Adrenal gland (tissue), 9 donors: ENCODE measurements at regions not wholly inside any gene's neighbourhood (a gene's known extent, or its start where the extent isn't known, plus 50 kb on each side); places are given as distances from the start of the nearest gene placed in this dataset.

ENCODE experiments used
- DNase-seq, 7 donors: peaks; one replicate each; pipeline ENCODE4 v3.0.0-alpha.2; 2019 to 2020
- H3K27ac ChIP-seq, 5 donors: fragments of 200-600 bp; sonication (generic) in 4 of 5; 1 replicate in 3 of 5; 2 replicates in 2 of 5; pipeline versions ENCODE4 v1.5.1 to v1.8.0; 2016 to 2020; ENCODE audit warnings: mild to moderate bottlenecking in 1 of 5
- H3K27me3 ChIP-seq: fragments of 200-600 bp; 2 replicates; pipeline ENCODE4 v1.8.0; 2021
- H3K36me3 ChIP-seq, 2 donors: fragments of 200-600 bp; replicated peaks in 1 of 2; 1 replicate in 1 of 2; 2 replicates in 1 of 2; pipeline versions ENCODE4 v1.5.1 to v1.8.0; 2018 to 2022
- H3K4me1 ChIP-seq, 2 donors: fragments of 200-600 bp; replicated peaks in 1 of 2; 1 replicate in 1 of 2; 2 replicates in 1 of 2; pipeline versions ENCODE4 v1.5.1 to v1.8.0; 2018 to 2021
- H3K4me3 ChIP-seq, 4 donors: fragments of 200-600 bp; sonication (generic) in 3 of 4; one replicate each; pipeline ENCODE4 v1.5.1; 2016 to 2018
- H3K9me3 ChIP-seq, 3 donors: fragments of 200-600 bp; sonication (generic) in 1 of 3; replicated peaks in 1 of 3; 1 replicate in 2 of 3; 2 replicates in 1 of 3; pipeline versions ENCODE4 v1.5.1 to v1.8.0; 2016 to 2021
- CTCF ChIP-seq, 6 experiments: fragments of 450-650 bp in 4 of 6; fragments of 200-600 bp in 2 of 6; sonication (generic) in 1 of 6; IDR thresholded peaks; 1 replicate in 5 of 6; 2 replicates in 1 of 6; pipeline versions ENCODE4 v1.5.1 to v1.8.0; 2016 to 2021; ENCODE audit warnings: antibody characterized with exemption in 6 of 6, mild to moderate bottlenecking in 2 of 6, moderate library complexity in 1 of 6
- POLR2A ChIP-seq, 2 donors: fragments of 450-650 bp; IDR thresholded peaks; one replicate each; pipeline ENCODE4 v1.6.1; 2017; ENCODE audit warnings: antibody characterized with exemption in 2 of 2, mild to moderate bottlenecking in 2 of 2, moderate library complexity in 1 of 2
- WGBS, 4 donors: extraction: QIAGEN DNeasy Blood & Tissue Kit in 2 of 4; methylation state at CpG; one replicate each; pipeline versions ENCODE4 v1.1.5 to v1.1.7; 2013 to 2017; 5-methylcytosine and 5-hydroxymethylcytosine counted together
- intact Hi-C, 2 donors: fragments of 100-400 bp; cut with DNase I; formaldehyde crosslinking; loops; one replicate each; pipeline versions ENCODE4 v1.14.1 to v1.15.0; 2022 to 2023
- donor health status: healthy with polysubstance abuse.
- donor health status: Bipolar disorder and iron deficiency.
- donor health status: DM: yes; HTN: yes; CAD: no.
- donor health status: DM: no; HTN: no; CAD: no.
- donor health status: DM: no; HTN: no; CAD: no.

- intact Hi-C loops, result no loop called here
- 81 to 88% (median 86%) methylated on average over 2 of the region's 2 CpGs for WGBS, 4 donors
- H3K27ac ChIP-seq, result no peak overlapping the region
- no peaks in the 10 kb centered on the region for H3K36me3 ChIP-seq
- no peak for DNase-seq
- H3K9me3 ChIP-seq, result no peaks in the 10 kb centered on the region
- TF ChIP-seq CTCF (IDR thresholded peaks at IDR 0.05) (no peak), POLR2A (IDR thresholded peaks at IDR 0.05) (no peak)
- no peaks in the 10 kb centered on the region for H3K4me1 ChIP-seq
- no peaks in the 10 kb centered on the region for H3K27me3 ChIP-seq
- no peak overlapping the region for H3K4me3 ChIP-seq
Measured at GRCh38 chr2:200129721-200130462, 174.5 kb downstream of the MAIP1 start.

- WGBS, 4 donors, result 51 to 63% (median 62%) methylated on average over 5 of the region's 5 CpGs
- no peak for DNase-seq
- Histone ChIP-seq H3K27ac (no peak overlapping the region), H3K4me1 (no peaks in the 10 kb centered on the region), H3K9me3 (no peaks in the 10 kb centered on the region), H3K27me3 (no peaks in the 10 kb centered on the region), H3K4me3 (no peak overlapping the region), H3K36me3 (no peaks in the 10 kb centered on the region)
- TF ChIP-seq POLR2A (IDR thresholded peaks at IDR 0.05) (no peak), CTCF (IDR thresholded peaks at IDR 0.05) (no peak)
- intact Hi-C loops, result no loop called here
Measured at GRCh38 chr2:200130762-200131166, 175.4 kb downstream of the MAIP1 start.

GRCh38 chr2:200131307-200131706 lies 175.2 kb upstream of the SPATS2L start:
- WGBS, 4 donors, result 91 to 94% (median 92%) methylated on average over 3 of the region's 3 CpGs
- no peak overlapping the region for H3K27ac ChIP-seq
- DNase-seq, result no peak
- TF ChIP-seq CTCF (IDR thresholded peaks at IDR 0.05) (no peak), POLR2A (IDR thresholded peaks at IDR 0.05) (no peak)
- intact Hi-C loops, result no loop called here
- H3K9me3 ChIP-seq, result no peaks in the 10 kb centered on the region
- no peaks in the 10 kb centered on the region for H3K27me3 ChIP-seq
- no peak overlapping the region for H3K4me3 ChIP-seq
- H3K36me3 ChIP-seq, result no peaks in the 10 kb centered on the region
- no peaks in the 10 kb centered on the region for H3K4me1 ChIP-seq

- Histone ChIP-seq H3K9me3 (no peaks in the 10 kb centered on the region), H3K4me1 (no peaks in the 10 kb centered on the region), H3K36me3 (no peaks in the 10 kb centered on the region), H3K27me3 (no peaks in the 10 kb centered on the region), H3K4me3 (no peak overlapping the region), H3K27ac (no peak overlapping the region)
- TF ChIP-seq CTCF (IDR thresholded peaks at IDR 0.05), result no peak
- no peak for TF ChIP-seq POLR2A (IDR thresholded peaks at IDR 0.05)
- no peak for DNase-seq
- 87 to 94% (median 91%) methylated on average over 3 of the region's 3 CpGs for WGBS, 4 donors
- intact Hi-C loops, result no loop called here
Measured at GRCh38 chr2:200135082-200135481, 171.4 kb upstream of the SPATS2L start.
